Smooth muscle cell (in vitro differentiated cells): ENCODE measurements at regions not wholly inside any gene's neighbourhood (a gene's known extent, or its start where the extent isn't known, plus 50 kb on each side); places are given as distances from the start of the nearest gene placed in this dataset.

Experiments used
- DNase-seq: peaks from one replicate; lab custom pipeline; 2025; ENCODE audit not compliant: unreplicated experiment; lab: John Stamatoyannopoulos, UW
- H2AFZ ChIP-seq: fragments of 200-600 bp; sonication (generic); 2 replicates; pipeline ENCODE4 v1.6.0; 2016; ENCODE audit warnings: antibody characterized with exemption, low read depth, mild to moderate bottlenecking
- H3F3A ChIP-seq: fragments of 200-600 bp; sonication (generic); 2 replicates; pipeline ENCODE4 v1.6.0; 2017; ENCODE audit warnings: antibody characterized with exemption, low read depth
- H3K27ac ChIP-seq: fragments of 200-600 bp; sonication (generic); 2 replicates; pipeline ENCODE4 v1.5.1; 2016; ENCODE audit warnings: low read depth, mild to moderate bottlenecking
- H3K27me3 ChIP-seq: fragments of 200-600 bp; sonication (generic); 2 replicates; pipeline ENCODE4 v1.6.1; 2016; ENCODE audit warnings: low read depth, mild to moderate bottlenecking
- H3K36me3 ChIP-seq: fragments of 200-600 bp; sonication (generic); 2 replicates; pipeline ENCODE4 v1.5.1; 2016; ENCODE audit warnings: low read depth
- H3K4me1 ChIP-seq: fragments of 200-600 bp; sonication (generic); 2 replicates; pipeline ENCODE4 v1.5.1; 2016; ENCODE audit warnings: low read depth
- H3K4me2 ChIP-seq: fragments of 200-600 bp; sonication (generic); 2 replicates; pipeline ENCODE4 v1.6.0; 2016; ENCODE audit warnings: mild to moderate bottlenecking
- H3K4me3 ChIP-seq: fragments of 200-600 bp; sonication (generic); 2 replicates; pipeline ENCODE4 v1.5.1; 2016; ENCODE audit warnings: mild to moderate bottlenecking
- H3K79me2 ChIP-seq: fragments of 200-600 bp; sonication (generic); 2 replicates; pipeline ENCODE4 v1.6.0; 2016; ENCODE audit warnings: low read depth, mild to moderate bottlenecking
- H3K9ac ChIP-seq: fragments of 200-600 bp; sonication (generic); 2 replicates; pipeline ENCODE4 v1.6.0; 2016; ENCODE audit warnings: low read depth
- H3K9me3 ChIP-seq: fragments of 200-600 bp; sonication (generic); replicated peaks from 2 replicates; pipeline ENCODE4 v1.5.1; 2016; ENCODE audit warnings: low read depth
- H4K20me1 ChIP-seq: fragments of 200-600 bp; sonication (generic); 2 replicates; pipeline ENCODE4 v1.6.0; 2016; ENCODE audit warnings: low read depth
- WGBS: methylation state at CpG from one replicate; pipeline ENCODE4 v1.1.7; 2016; ENCODE audit warnings: low lambda C conversion rate; 5-methylcytosine and 5-hydroxymethylcytosine counted together
- TF ChIP-seq, protein P1 (sequence below): fragments of 200-600 bp; sonication (generic); IDR thresholded peaks from 2 replicates; pipeline ENCODE4 v1.5.1; 2017; ENCODE audit warnings: borderline replicate concordance, mild to moderate bottlenecking, antibody characterized with exemption; ENCODE audit not compliant: insufficient read depth, poor library complexity, severe bottlenecking

DNA sequence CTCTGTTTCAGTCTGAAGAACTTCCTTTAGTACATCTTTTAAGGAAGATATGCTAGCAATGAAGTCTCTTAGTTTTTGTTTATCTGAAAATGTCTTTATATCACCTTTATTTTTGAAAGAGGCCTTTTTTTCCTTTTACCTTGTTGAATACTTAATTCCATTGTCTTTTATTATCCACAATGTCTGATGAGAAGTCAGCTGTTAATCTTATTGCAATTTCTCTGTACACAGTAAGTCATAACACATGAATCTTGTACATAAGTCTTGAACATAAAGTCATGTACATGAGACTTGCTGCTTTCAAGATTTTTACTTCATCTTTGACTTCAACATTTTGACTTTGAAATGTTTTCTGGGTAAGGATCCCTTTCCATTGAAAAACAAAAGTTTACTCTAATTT, 424.3 kb upstream of the ATP10A start:
- H3K9me3 ChIP-seq: no peaks in the 10 kb centered on the region
- DNase-seq: no peak

DNA sequence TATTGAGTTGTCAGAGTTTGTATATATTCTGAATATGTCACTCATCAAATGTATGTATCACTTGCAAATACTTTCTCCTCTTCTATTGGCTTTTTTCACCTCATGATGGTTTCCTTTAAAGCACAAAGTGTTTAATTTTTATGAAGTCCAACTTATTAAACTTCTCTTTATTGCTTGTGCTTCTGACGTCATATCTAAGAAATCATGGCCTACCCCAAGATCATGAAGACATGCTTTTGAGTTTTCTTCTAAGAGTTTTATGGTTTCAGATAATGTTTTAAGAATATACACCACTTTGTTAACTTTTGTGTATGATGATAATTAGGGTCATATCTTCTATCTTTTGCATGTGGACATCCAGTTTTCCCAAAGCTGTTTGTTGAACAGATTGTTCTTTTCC, 417.2 kb upstream of the ATP10A start:
- TF ChIP-seq, protein P1, sequence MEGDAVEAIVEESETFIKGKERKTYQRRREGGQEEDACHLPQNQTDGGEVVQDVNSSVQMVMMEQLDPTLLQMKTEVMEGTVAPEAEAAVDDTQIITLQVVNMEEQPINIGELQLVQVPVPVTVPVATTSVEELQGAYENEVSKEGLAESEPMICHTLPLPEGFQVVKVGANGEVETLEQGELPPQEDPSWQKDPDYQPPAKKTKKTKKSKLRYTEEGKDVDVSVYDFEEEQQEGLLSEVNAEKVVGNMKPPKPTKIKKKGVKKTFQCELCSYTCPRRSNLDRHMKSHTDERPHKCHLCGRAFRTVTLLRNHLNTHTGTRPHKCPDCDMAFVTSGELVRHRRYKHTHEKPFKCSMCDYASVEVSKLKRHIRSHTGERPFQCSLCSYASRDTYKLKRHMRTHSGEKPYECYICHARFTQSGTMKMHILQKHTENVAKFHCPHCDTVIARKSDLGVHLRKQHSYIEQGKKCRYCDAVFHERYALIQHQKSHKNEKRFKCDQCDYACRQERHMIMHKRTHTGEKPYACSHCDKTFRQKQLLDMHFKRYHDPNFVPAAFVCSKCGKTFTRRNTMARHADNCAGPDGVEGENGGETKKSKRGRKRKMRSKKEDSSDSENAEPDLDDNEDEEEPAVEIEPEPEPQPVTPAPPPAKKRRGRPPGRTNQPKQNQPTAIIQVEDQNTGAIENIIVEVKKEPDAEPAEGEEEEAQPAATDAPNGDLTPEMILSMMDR: no peak
- H4K20me1 ChIP-seq: no peaks in the 10 kb centered on the region
- no peaks in the 10 kb centered on the region for H3F3A ChIP-seq
- H3K36me3 ChIP-seq: no peaks in the 10 kb centered on the region
- H3K27me3 ChIP-seq: no peaks in the 10 kb centered on the region
- no peaks in the 10 kb centered on the region for H3K79me2 ChIP-seq
- no peak overlapping the region for H2AFZ ChIP-seq
- H3K27ac ChIP-seq: no peak overlapping the region
- no peak for DNase-seq
- no peak overlapping the region for H3K4me3 ChIP-seq
- H3K9me3 ChIP-seq: no peaks in the 10 kb centered on the region
- no peak overlapping the region for H3K9ac ChIP-seq
- no peaks in the 10 kb centered on the region for H3K4me1 ChIP-seq
- 76% methylated on average over 1 of the region's 1 CpG for WGBS
- no peak overlapping the region for H3K4me2 ChIP-seq

More for the DNA sequence above, 424.3 kb upstream of the ATP10A start:
- H3K4me1 ChIP-seq: no peaks in the 10 kb centered on the region
- H2AFZ ChIP-seq: no peak overlapping the region
- no peaks in the 10 kb centered on the region for H3F3A ChIP-seq
- H3K27ac ChIP-seq: no peak overlapping the region
- no peaks in the 10 kb centered on the region for H3K79me2 ChIP-seq
- TF ChIP-seq, protein P1: no peak
- no peaks in the 10 kb centered on the region for H4K20me1 ChIP-seq
- H3K9ac ChIP-seq: no peak overlapping the region
- H3K4me2 ChIP-seq: no peak overlapping the region
- no peaks in the 10 kb centered on the region for H3K27me3 ChIP-seq
- no peak overlapping the region for H3K4me3 ChIP-seq
- H3K36me3 ChIP-seq: no peaks in the 10 kb centered on the region

DNA sequence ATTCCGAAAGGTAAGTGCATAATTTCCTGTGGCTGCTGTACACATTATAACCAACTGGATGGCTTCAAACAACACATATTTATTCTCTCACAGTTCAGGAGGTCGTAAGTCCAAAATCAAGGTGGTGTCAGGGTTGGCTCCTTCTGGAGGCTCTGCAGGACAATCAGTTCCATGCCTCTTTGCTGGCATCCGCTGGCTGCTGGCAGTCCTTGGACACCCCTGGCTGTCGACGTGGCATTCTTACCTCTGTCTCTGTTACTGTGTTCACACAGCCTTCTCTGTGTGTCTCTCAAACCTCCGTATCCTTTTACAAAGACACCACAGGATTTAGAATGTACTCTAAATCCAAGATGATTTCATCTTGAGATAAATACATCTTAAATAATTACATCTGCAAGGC, 398.8 kb upstream of the ATP10A start:
- Histone ChIP-seq H3F3A (no peaks in the 10 kb centered on the region), H3K79me2 (no peaks in the 10 kb centered on the region), H3K4me2 (no peak overlapping the region), H3K36me3 (no peaks in the 10 kb centered on the region), H3K9ac (no peak overlapping the region), H2AFZ (no peak overlapping the region), H3K9me3 (no peaks in the 10 kb centered on the region), H3K27ac (no peak overlapping the region), H3K4me1 (no peaks in the 10 kb centered on the region), H3K4me3 (no peak overlapping the region), H3K27me3 (no peaks in the 10 kb centered on the region), H4K20me1 (no peaks in the 10 kb centered on the region)
- no peak for DNase-seq
- 83% methylated on average over 6 of the region's 6 CpGs for WGBS
- TF ChIP-seq, protein P1: no peak

DNA sequence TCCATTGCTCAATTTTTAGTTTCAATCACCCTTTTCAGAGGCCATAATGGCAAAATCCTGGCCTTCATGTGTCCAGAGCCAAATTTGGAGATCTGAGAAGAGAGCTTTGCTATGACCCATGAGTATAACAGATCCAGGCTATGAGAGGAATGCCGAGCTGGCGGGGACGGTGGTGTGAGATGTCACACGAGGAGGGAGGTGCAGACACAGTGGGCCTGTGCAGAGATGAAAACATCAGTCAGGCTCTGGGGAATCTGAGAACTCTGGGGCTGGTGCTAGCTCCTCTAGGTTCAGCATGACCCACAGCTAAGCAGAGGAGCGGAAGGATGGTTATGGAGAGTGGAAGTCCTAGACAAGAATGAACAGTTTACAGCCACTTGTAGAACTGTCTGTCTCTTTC, 398.3 kb upstream of the ATP10A start:
- Histone ChIP-seq H4K20me1 (no peaks in the 10 kb centered on the region), H3K4me2 (no peak overlapping the region), H3K4me3 (no peak overlapping the region), H3K27me3 (no peaks in the 10 kb centered on the region), H3K36me3 (no peaks in the 10 kb centered on the region), H3K9ac (no peak overlapping the region), H3K4me1 (no peaks in the 10 kb centered on the region), H3K27ac (no peak overlapping the region), H3K9me3 (no peaks in the 10 kb centered on the region), H3K79me2 (no peaks in the 10 kb centered on the region), H3F3A (no peaks in the 10 kb centered on the region), H2AFZ (no peak overlapping the region)
- DNase-seq: no peak
- 73% methylated on average over 5 of the region's 5 CpGs for WGBS
- TF ChIP-seq, protein P1: no peak
